Mesendoderm (in vitro differentiated cells): ENCODE measurements at regions not wholly inside any gene's neighbourhood (a gene's known extent, or its start where the extent isn't known, plus 50 kb on each side); places are given as distances from the start of the nearest gene placed in this dataset.
A peak's percentile ranks its signal among the peaks of the same experiment; 100 is the strongest.
"Not testable (repeated sequence)": the region's sequence is repeated elsewhere in the genome, so short reads cannot be mapped to it uniquely, and the experiment has no call there.

Source experiments
- DNase-seq: peaks from one replicate; pipeline ENCODE4 v3.0.0; 2013
- H2AK5ac ChIP-seq: 2 replicates; pipeline ENCODE4 v1.6.1; 2013; ENCODE audit warnings: low read length, inconsistent platforms
- H2BK120ac ChIP-seq: 2 replicates; pipeline ENCODE4 v1.6.1; 2013; ENCODE audit warnings: low read depth, mild to moderate bottlenecking, low read length, moderate library complexity, mixed read lengths
- H2BK15ac ChIP-seq: replicated peaks from 2 replicates; pipeline ENCODE4 v1.6.1; 2013; ENCODE audit warnings: low read depth, mild to moderate bottlenecking, moderate library complexity
- H2BK5ac ChIP-seq: 2 replicates; pipeline ENCODE4 v1.6.1; 2013; ENCODE audit warnings: low read length, inconsistent platforms
- H3K18ac ChIP-seq: 2 replicates; pipeline ENCODE4 v1.6.1; 2013; ENCODE audit warnings: mild to moderate bottlenecking, low read length, mixed read lengths
- H3K23ac ChIP-seq: one replicate; pipeline ENCODE4 v1.6.1; 2013; ENCODE audit warnings: low read length
- H3K27ac ChIP-seq: 2 replicates; pipeline ENCODE4 v1.5.1; 2013; ENCODE audit warnings: low read depth, mild to moderate bottlenecking, inconsistent platforms, low read length, moderate library complexity
- H3K27me3 ChIP-seq: 2 replicates; pipeline ENCODE4 v1.6.1; 2013; ENCODE audit warnings: low read length, control low read depth, mild to moderate bottlenecking, inconsistent platforms; ENCODE audit not compliant: insufficient read depth, poor library complexity
- H3K36me3 ChIP-seq: 2 replicates; pipeline ENCODE4 v1.6.1; 2013; ENCODE audit warnings: low read length, inconsistent platforms; ENCODE audit not compliant: control insufficient read depth, insufficient read depth
- H3K4ac ChIP-seq: one replicate; pipeline ENCODE4 v1.6.1; 2013; ENCODE audit warnings: low read depth, mild to moderate bottlenecking, low read length, moderate library complexity
- H3K4me1 ChIP-seq: 2 replicates; pipeline ENCODE4 v1.6.1; 2013; ENCODE audit warnings: low read depth, low read length, inconsistent platforms; ENCODE audit not compliant: control insufficient read depth
- H3K4me2 ChIP-seq: 2 replicates; pipeline ENCODE4 v1.6.1; 2013; ENCODE audit warnings: low read length
- H3K4me3 ChIP-seq: 2 replicates; pipeline ENCODE4 v1.5.1; 2013; ENCODE audit warnings: mild to moderate bottlenecking, low read length
- H3K56ac ChIP-seq: one replicate; pipeline ENCODE4 v1.6.1; 2013; ENCODE audit warnings: low read length
- H3K79me1 ChIP-seq: 2 replicates; pipeline ENCODE4 v1.6.1; 2013; ENCODE audit warnings: low read length, inconsistent platforms
- H3K79me2 ChIP-seq: 2 replicates; pipeline ENCODE4 v1.6.1; 2013; ENCODE audit warnings: mild to moderate bottlenecking, low read length; ENCODE audit not compliant: control insufficient read depth, insufficient read depth
- H3K9ac ChIP-seq: 2 replicates; pipeline ENCODE4 v1.6.1; 2013; ENCODE audit warnings: low read length, inconsistent platforms
- H4K5ac ChIP-seq: one replicate; pipeline ENCODE4 v1.6.1; 2013; ENCODE audit warnings: low read length
- H4K8ac ChIP-seq: one replicate; pipeline ENCODE4 v1.6.1; 2013; ENCODE audit warnings: low read depth, mild to moderate bottlenecking, control low read depth, low read length, moderate library complexity
- WGBS: extraction: QIAGEN DNeasy Blood & Tissue Kit; methylation state at CpG from one replicate; pipeline ENCODE4 v1.1.7; 2013; ENCODE audit warnings: low lambda C conversion rate, missing lambda C conversion rate; ENCODE audit not compliant: insufficient coverage; ENCODE audit errors: extremely low coverage; 5-methylcytosine and 5-hydroxymethylcytosine counted together

- Histone ChIP-seq H2BK15ac (no peak overlapping the region), H3K79me2 (no peaks in the 10 kb centered on the region), H4K5ac (no peak overlapping the region), H3K4ac (no peak overlapping the region), H3K23ac (no peak overlapping the region), H3K27ac (no peak overlapping the region), H3K79me1 (no peaks in the 10 kb centered on the region), H2AK5ac (no peak overlapping the region), H2BK5ac (no peak overlapping the region), H3K4me3 (no peak overlapping the region), H3K4me2 (no peak overlapping the region), H3K36me3 (no peaks in the 10 kb centered on the region), H4K8ac (no peak overlapping the region), H3K27me3 (no peaks in the 10 kb centered on the region), H3K9ac (no peak overlapping the region), H2BK120ac (no peak overlapping the region), H3K4me1 (no peaks in the 10 kb centered on the region), H3K56ac (peak overlapping the region; percentile 43), H3K18ac (no peak overlapping the region)
- peak; percentile 86 for DNase-seq
- WGBS: no CpG with 5 or more reads among the region's 1 CpG
These were observed 1143.6 kb upstream of the ACVR2A start for GRCh38 chr2:146701183-146701582.

- H3K4ac ChIP-seq: no peak overlapping the region
- no peak overlapping the region for H2AK5ac ChIP-seq
- H2BK5ac ChIP-seq: no peak overlapping the region
- no peak overlapping the region for H3K9ac ChIP-seq
- WGBS: no CpG with 5 or more reads among the region's 1 CpG
- no peak overlapping the region for H4K8ac ChIP-seq
- H2BK120ac ChIP-seq: no peak overlapping the region
- no peak overlapping the region for H3K23ac ChIP-seq
- H3K18ac ChIP-seq: no peak overlapping the region
- H3K4me2 ChIP-seq: no peak overlapping the region
- H3K4me3 ChIP-seq: no peak overlapping the region
- no peaks in the 10 kb centered on the region for H3K4me1 ChIP-seq
- no peaks in the 10 kb centered on the region for H3K27me3 ChIP-seq
- no peaks in the 10 kb centered on the region for H3K79me1 ChIP-seq
- H3K56ac ChIP-seq: no peak overlapping the region
- H2BK15ac ChIP-seq: no peak overlapping the region
- no peak for DNase-seq
- H3K36me3 ChIP-seq: no peaks in the 10 kb centered on the region
- H3K27ac ChIP-seq: no peak overlapping the region
- no peak overlapping the region for H4K5ac ChIP-seq
- no peaks in the 10 kb centered on the region for H3K79me2 ChIP-seq
These were observed 1147.5 kb upstream of the ACVR2A start for GRCh38 chr2:146697307-146697706.

GRCh38 chr2:146696787-146697186, 1148.0 kb upstream of the ACVR2A start:
- not testable (repeated sequence) for H4K8ac ChIP-seq, H3K4ac ChIP-seq, H3K9ac ChIP-seq, H2BK15ac ChIP-seq, H3K79me2 ChIP-seq, H3K4me1 ChIP-seq, H3K27ac ChIP-seq, H3K4me2 ChIP-seq, H3K36me3 ChIP-seq, H3K79me1 ChIP-seq, H3K18ac ChIP-seq, DNase-seq, H2BK5ac ChIP-seq, H3K56ac ChIP-seq, H4K5ac ChIP-seq, H2BK120ac ChIP-seq, H2AK5ac ChIP-seq, H3K27me3 ChIP-seq, H3K23ac ChIP-seq, H3K4me3 ChIP-seq
- WGBS: no CpG with 5 or more reads among the region's 3 CpGs

GRCh38 chr2:146681991-146682390, 1162.8 kb upstream of the ACVR2A start:
- no peak overlapping the region for H2BK15ac ChIP-seq
- WGBS: no CpG with 5 or more reads among the region's 1 CpG
- no peaks in the 10 kb centered on the region for H3K27me3 ChIP-seq
- H3K4me3 ChIP-seq: no peak overlapping the region
- H3K79me2 ChIP-seq: no peaks in the 10 kb centered on the region
- no peak overlapping the region for H4K5ac ChIP-seq
- no peaks in the 10 kb centered on the region for H3K4me1 ChIP-seq
- no peak for DNase-seq
- H3K27ac ChIP-seq: no peak overlapping the region
- H2BK120ac ChIP-seq: no peak overlapping the region
- no peak overlapping the region for H2AK5ac ChIP-seq
- no peak overlapping the region for H3K56ac ChIP-seq
- H4K8ac ChIP-seq: no peak overlapping the region
- H3K18ac ChIP-seq: no peak overlapping the region
- no peaks in the 10 kb centered on the region for H3K36me3 ChIP-seq
- no peak overlapping the region for H3K4me2 ChIP-seq
- no peaks in the 10 kb centered on the region for H3K79me1 ChIP-seq
- H3K4ac ChIP-seq: no peak overlapping the region
- H3K23ac ChIP-seq: no peak overlapping the region
- no peak overlapping the region for H3K9ac ChIP-seq
- no peak overlapping the region for H2BK5ac ChIP-seq

- H3K79me2 ChIP-seq: no peaks in the 10 kb centered on the region
- no peak overlapping the region for H3K23ac ChIP-seq
- no peaks in the 10 kb centered on the region for H3K79me1 ChIP-seq
- H4K5ac ChIP-seq: no peak overlapping the region
- H2BK15ac ChIP-seq: no peak overlapping the region
- DNase-seq: no peak
- no peak overlapping the region for H3K4me3 ChIP-seq
- WGBS: no CpG with 5 or more reads among the region's 5 CpGs
- H3K4me1 ChIP-seq: no peaks in the 10 kb centered on the region
- no peak overlapping the region for H3K9ac ChIP-seq
- no peak overlapping the region for H3K4ac ChIP-seq
- no peaks in the 10 kb centered on the region for H3K36me3 ChIP-seq
- H3K18ac ChIP-seq: no peak overlapping the region
- H2BK120ac ChIP-seq: no peak overlapping the region
- H3K27me3 ChIP-seq: no peaks in the 10 kb centered on the region
- no peak overlapping the region for H3K27ac ChIP-seq
- H2BK5ac ChIP-seq: no peak overlapping the region
- H2AK5ac ChIP-seq: no peak overlapping the region
- no peak overlapping the region for H3K4me2 ChIP-seq
- H4K8ac ChIP-seq: no peak overlapping the region
- no peak overlapping the region for H3K56ac ChIP-seq
These were observed 1166.3 kb upstream of the ACVR2A start for GRCh38 chr2:146678516-146678915.

- Histone ChIP-seq H3K27me3 (no peaks in the 10 kb centered on the region), H4K8ac (no peak overlapping the region), H3K23ac (no peak overlapping the region), H3K79me1 (no peaks in the 10 kb centered on the region), H2BK15ac (no peak overlapping the region), H3K56ac (no peak overlapping the region), H3K18ac (no peak overlapping the region), H3K36me3 (no peaks in the 10 kb centered on the region), H3K4me1 (no peaks in the 10 kb centered on the region), H3K4ac (no peak overlapping the region), H2BK120ac (no peak overlapping the region), H3K27ac (no peak overlapping the region), H2AK5ac (no peak overlapping the region), H3K79me2 (no peaks in the 10 kb centered on the region), H3K9ac (no peak overlapping the region), H2BK5ac (no peak overlapping the region), H3K4me3 (no peak overlapping the region), H3K4me2 (no peak overlapping the region), H4K5ac (no peak overlapping the region)
- peak; percentile 42 for DNase-seq
These were observed 1167.5 kb upstream of the ACVR2A start for GRCh38 chr2:146677280-146677679.
